Fibroblast of mammary gland (primary cell): ENCODE measurements at regions not wholly inside any gene's neighbourhood (a gene's known extent, or its start where the extent isn't known, plus 50 kb on each side); places are given as distances from the start of the nearest gene placed in this dataset.

ENCODE experiments used
- DNase-seq: peaks from one replicate; pipeline ENCODE4 v3.0.0-alpha.2; 2010; ENCODE audit warnings: low read depth
- H3K4me3 ChIP-seq: 2 replicates; pipeline ENCODE4 v1.5.1; 2011; ENCODE audit warnings: low read depth, mild to moderate bottlenecking, low read length, moderate library complexity; ENCODE audit not compliant: control insufficient read depth
- TF ChIP-seq, protein P1 (sequence below): conservative IDR thresholded peaks from 2 replicates; pipeline ENCODE4 v1.5.1; 2011; ENCODE audit warnings: low read depth, low read length, inconsistent platforms; ENCODE audit not compliant: control insufficient read depth, insufficient read depth

DNA sequence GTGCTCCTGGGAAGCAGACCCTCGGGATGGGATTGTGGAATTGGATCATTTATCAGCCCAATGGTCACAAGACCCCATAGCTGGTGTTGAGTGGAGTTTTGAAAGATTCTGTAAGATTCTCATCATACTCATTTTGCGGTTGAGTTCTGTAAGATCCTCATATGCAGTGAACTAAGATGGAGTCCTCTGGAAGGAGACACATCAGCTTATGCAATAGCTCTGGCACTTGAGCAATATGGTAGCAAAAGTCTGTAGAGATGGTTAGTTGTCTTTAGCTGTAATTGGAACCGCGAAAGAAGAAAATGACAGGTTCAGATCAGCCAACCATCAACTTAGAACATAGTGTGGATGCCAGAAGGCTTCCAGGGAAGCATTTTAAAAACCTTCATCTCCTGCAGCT lies 184.5 kb upstream of the TSC22D2 start:
- TF ChIP-seq, protein P1, sequence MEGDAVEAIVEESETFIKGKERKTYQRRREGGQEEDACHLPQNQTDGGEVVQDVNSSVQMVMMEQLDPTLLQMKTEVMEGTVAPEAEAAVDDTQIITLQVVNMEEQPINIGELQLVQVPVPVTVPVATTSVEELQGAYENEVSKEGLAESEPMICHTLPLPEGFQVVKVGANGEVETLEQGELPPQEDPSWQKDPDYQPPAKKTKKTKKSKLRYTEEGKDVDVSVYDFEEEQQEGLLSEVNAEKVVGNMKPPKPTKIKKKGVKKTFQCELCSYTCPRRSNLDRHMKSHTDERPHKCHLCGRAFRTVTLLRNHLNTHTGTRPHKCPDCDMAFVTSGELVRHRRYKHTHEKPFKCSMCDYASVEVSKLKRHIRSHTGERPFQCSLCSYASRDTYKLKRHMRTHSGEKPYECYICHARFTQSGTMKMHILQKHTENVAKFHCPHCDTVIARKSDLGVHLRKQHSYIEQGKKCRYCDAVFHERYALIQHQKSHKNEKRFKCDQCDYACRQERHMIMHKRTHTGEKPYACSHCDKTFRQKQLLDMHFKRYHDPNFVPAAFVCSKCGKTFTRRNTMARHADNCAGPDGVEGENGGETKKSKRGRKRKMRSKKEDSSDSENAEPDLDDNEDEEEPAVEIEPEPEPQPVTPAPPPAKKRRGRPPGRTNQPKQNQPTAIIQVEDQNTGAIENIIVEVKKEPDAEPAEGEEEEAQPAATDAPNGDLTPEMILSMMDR, result no peak
- no peak for DNase-seq
- no peak overlapping the region for H3K4me3 ChIP-seq

DNA sequence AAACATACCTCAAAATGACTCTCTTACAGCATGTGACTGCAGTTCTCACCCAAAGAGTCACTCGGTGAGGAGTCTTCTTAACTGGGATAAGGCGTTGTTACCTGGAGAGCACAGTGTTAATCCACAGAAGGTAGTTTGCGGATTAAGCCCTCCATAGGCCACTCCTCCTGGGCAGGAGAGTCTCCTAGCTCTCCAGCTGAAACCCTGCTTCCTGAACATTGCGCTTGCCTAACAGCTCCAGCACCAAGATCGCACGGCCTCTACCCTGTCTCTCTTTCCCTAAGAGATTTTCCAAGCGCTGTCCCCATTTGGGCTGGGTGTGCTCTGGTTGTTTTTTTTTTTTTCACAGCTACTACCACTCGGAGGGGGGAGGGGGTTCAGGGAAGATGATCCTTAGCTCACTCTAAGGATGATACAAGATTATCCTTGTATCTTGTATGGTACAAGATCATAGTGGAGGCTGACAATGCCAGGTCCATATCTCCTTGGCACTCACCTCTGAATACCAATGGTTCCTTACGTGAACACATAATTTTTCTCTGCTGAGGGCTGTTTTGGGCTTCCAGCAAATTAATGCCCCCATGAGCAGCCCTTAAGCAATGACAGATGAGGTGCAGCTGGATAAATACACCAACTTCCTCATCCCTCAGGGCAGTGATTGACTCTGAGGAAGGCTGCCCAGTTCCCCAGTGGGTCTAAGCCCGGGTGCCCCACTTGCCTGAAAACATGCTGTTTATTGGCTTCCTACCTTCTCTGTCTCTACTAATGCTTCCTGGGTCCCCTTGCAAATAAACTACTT lies 185.2 kb upstream of the TSC22D2 start:
- TF ChIP-seq, protein P1, result no peak
- no peak overlapping the region for H3K4me3 ChIP-seq
- DNase-seq, result no peak

DNA sequence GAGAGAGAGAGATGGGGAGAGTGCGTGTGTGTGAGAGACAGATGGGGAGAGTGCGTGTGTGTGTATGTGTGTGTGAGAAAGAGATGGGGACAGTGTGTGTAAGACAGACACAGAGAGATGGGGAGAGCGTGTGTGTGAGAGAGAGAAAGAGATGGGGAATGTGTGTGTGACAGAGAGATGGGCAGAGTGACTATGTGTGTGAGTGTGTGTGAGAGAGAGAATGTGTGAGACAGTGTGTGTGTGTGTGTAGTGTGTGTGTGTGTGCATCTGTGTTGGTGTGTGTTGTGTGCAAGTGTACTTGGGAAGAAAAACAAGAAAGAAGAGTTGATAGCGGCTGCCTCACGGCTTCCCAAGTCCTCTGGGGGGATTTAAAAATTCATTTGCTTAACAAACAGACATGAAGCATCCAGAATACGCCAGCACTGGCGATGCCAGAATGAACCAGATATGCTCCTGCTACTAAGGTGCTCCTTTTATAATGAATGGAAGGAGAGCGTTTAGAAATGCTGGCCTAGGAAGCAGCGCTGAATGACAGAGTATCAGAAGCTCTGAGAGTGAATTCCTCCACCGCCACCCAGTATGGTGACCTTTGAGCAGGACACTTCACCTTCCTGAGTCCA lies 186.1 kb upstream of the TSC22D2 start:
- no peak for DNase-seq
- TF ChIP-seq, protein P1, result no peak
- H3K4me3 ChIP-seq, result no peak overlapping the region

DNA sequence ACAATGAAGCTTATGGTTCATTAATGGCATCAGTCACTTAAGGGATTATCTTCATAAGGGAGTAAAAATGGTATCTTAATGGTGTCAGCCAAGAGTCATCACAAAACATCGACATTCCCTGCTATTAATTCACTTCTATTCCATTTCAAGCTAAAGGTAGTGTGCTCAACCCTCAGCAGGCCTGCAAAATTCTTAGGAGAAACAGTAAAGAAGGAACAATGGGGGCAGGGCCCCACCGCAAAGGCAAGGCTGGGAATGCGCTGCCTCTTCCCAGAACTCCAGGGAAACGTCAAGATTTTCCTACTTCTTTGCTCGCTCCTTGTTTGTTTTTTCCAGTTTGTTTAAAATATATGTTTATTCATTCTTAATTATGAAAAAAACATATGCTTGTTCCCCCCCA lies 187.3 kb upstream of the TSC22D2 start:
- no peak for DNase-seq
- H3K4me3 ChIP-seq, result peak overlapping the region; percentile 49

DNA sequence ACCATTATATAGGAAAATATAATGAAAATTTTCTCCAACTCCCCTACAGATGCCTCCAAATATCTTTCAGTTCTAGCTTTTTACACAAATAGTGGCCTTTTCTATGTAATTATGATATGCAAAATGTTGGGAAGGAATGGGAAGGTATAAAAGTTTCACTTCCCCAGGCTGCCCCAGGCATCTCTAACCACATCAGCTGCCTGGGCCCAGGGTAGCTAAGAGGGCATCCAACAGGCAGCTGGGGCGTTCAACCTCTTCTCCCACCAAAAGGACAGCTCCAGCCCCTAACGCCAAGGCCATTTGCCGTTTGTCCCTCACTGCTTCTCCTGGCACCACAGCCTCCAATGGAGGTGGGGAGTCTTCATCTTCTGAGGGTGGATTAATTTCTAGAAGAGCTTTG lies 188.1 kb upstream of the TSC22D2 start:
- TF ChIP-seq, protein P1, result no peak
- no peak for DNase-seq
- no peak overlapping the region for H3K4me3 ChIP-seq

More for the DNA sequence above, 187.3 kb upstream of the TSC22D2 start:
- TF ChIP-seq, protein P1, result no peak

DNA sequence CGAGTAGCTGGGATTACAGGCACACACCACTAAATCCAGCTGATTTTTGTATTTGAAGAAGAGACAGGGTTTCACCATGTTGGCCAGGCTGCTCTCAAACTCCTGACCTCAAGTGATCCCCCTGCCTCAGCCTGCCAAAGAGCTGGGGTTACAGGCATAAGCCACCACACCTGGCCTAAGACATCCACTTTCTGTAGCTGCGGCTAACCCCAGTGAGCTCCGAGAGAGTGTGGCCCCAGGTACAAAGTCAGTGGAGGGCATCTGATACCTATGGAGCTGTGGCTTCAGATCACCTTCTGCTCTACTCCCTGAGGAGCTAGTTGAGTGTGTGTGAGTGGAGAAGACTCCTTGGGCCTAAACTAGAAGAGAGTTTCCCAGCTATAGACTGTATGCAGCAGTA lies 189.3 kb upstream of the TSC22D2 start:
- TF ChIP-seq, protein P1, result no peak
- no peak overlapping the region for H3K4me3 ChIP-seq
- no peak for DNase-seq
